Activated naive CD8-positive, alpha-beta T cell treated with anti-CD3 and anti-CD28 coated beads, Interleukin-2, amount 50 U/mL, for 24 hours (primary cell): ENCODE measurements at regions not wholly inside any gene's neighbourhood (a gene's known extent, or its start where the extent isn't known, plus 50 kb on each side); places are given as distances from the start of the nearest gene placed in this dataset.
"Not testable (repeated sequence)": the region's sequence is repeated elsewhere in the genome, so short reads cannot be mapped to it uniquely, and the experiment has no call there.

Experiments used
- ATAC-seq: fragments of 150-1000 bp; cut with Tn5 transposase; one replicate; pipeline ENCODE4 v1.10.0; 2021
- DNase-seq: peaks from one replicate; pipeline ENCODE4 v3.0.0; 2021
- H3K27ac Mint-ChIP-seq: one replicate; pipeline ENCODE4 v1.8.0; 2021; ENCODE audit warnings: mild to moderate bottlenecking, mixed read lengths
- H3K27me3 Mint-ChIP-seq: one replicate; pipeline ENCODE4 v1.8.0; 2021; ENCODE audit warnings: mixed read lengths
- H3K36me3 Mint-ChIP-seq: one replicate; pipeline ENCODE4 v1.8.0; 2021; ENCODE audit warnings: low read depth, mixed read lengths
- H3K4me1 Mint-ChIP-seq: one replicate; pipeline ENCODE4 v1.8.0; 2021; ENCODE audit warnings: mixed read lengths
- H3K4me3 Mint-ChIP-seq: one replicate; pipeline ENCODE4 v1.8.0; 2021; ENCODE audit warnings: mild to moderate bottlenecking, moderate library complexity, mixed read lengths
- H3K9me3 Mint-ChIP-seq: one replicate; pipeline ENCODE4 v1.8.0; 2021; ENCODE audit warnings: mixed read lengths

GRCh38 chr6:119405114-119405513 lies 55.6 kb upstream of the MAN1A1 start:
- not testable (repeated sequence) for H3K4me1 Mint-ChIP-seq, H3K36me3 Mint-ChIP-seq, ATAC-seq, DNase-seq, H3K27ac Mint-ChIP-seq, H3K4me3 Mint-ChIP-seq, H3K27me3 Mint-ChIP-seq
- H3K9me3 Mint-ChIP-seq = peaks cover 19% of the 10 kb centered on the region
